ENCODE measurements at regions not wholly inside any gene's neighbourhood (a gene's known extent, or its start where the extent isn't known, plus 50 kb on each side); places are given as distances from the start of the nearest gene placed in this dataset.
"Not testable (repeated sequence)": the region's sequence is repeated elsewhere in the genome, so short reads cannot be mapped to it uniquely, and the experiment has no call there.

DNA sequence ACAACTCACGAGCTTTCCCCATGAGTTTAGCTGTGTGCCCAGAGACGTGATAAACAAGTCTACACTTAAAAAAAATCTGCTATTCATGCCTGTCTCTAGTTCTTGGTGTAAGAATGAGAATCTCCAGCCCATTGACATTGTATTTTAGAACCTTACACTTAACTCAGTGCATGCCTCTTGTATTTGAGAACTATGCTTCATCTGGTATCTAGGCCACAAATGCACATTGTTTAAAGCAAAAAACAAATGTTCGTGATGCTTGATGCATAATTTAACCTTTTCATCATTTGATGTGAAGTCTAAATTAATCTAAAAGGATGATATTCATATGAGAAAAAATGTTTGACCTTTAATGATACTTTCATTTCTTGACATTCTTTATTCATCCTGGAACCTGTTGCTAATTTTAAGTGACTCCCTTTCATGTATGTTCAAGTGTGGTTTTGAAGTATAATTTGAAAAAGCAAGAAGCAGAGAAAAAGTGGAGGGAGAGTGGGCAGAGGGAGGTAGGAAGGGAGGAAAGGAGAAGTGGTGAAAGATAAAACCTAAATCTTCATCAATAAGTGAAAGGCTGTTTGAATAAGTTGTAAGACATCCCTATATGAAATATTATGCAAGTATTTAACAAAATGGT lies 116.9 kb downstream of the PFDN4 start:
- no peak for DNase-seq

DNA sequence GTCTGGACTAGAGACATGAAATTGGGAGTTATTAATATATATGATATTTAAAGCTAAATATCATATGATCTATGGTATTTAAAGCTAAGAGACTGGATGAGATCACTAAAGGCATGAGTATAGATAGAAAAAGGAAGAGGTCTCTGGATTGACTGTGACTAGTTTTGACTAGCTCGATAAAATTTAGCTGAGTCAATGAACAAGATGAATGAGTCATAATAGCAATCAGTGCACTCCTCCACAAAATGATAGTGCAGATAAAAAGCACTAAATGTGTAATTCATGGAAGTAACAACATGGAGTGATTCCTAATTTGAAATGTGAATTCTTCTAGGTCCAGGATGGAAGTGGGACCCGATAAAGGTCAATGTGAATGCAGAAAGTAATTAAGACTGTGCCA lies 127.4 kb downstream of the PFDN4 start:
- DNase-seq: no peak

DNA sequence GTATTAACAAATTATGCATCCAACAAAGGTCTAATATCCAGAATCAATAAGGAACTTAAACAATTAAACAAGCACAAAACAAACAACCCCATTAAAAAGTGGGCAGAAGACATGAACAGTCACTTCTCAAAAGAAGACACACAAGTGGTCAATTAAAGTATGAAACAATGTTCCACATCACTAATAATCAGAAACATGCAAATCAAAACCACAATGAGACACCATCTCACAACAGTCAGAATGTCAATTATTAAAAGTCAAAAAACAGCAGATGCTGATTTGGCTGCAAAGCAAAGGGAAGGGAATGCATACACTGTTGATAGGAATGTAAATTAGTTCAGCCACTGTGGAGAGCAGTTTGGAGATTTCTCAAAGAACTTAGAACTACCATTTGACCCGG lies 129.3 kb downstream of the PFDN4 start:
- DNase-seq: no peak

DNA sequence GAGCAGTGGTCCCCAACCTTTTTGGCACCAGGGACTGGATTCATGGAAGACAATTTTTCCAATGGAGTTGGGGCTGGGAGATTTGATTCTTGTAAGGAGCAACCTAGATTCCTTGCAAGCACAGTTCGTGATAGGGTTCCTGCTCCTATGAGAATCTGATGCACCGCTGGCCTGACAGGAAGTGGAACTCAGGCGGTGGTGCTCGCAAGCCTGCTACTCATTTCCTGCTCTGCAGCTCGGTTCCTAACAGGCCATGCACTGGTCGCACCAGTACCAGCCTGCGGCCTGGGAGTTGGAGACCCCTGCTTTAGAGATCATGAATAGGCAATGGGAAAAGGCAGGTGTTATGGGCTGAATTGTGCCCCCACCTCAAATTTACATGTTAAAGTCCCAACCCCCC lies 131.2 kb downstream of the PFDN4 start:
- DNase-seq: no peak

DNA sequence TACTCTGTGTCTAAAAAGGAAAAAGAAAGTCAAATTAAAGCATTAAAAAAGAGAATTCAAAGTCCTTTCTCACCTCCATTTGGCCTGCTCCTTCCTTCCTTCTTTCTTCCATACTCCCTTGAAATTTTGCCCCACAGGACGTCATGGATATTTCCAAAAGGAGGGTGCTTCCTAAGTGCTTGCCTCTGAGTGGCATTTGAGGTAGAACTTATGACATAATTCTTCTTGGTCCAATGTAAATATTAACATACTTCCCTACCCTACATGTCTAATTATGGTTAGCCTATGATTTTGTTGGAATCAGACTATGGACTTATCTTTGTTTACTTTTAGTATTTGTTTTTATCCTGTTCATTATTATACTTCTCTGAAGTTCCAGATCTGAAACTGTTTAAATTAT lies 132.3 kb downstream of the PFDN4 start:
- DNase-seq: no peak

DNA sequence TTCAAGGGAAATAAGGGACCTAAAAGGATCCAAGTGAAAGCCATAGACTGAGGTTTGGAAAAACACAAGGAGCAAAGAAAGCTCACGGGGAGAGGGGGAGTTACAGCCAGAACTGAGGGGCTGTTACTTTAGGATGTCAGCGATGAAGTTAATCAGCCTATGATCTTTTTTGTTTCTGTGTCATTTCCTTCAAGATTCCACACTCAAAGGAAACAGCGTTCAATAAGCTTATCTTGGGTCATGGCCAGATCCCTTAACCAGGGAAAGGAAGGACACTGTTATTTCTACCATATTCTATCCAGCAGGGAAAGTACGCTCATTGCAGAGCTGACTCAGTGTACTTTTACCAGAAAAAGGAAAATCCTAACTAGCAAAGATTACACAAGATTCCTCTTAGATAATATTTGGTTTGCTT lies 132.8 kb downstream of the PFDN4 start:
- DNase-seq: no peak

DNA sequence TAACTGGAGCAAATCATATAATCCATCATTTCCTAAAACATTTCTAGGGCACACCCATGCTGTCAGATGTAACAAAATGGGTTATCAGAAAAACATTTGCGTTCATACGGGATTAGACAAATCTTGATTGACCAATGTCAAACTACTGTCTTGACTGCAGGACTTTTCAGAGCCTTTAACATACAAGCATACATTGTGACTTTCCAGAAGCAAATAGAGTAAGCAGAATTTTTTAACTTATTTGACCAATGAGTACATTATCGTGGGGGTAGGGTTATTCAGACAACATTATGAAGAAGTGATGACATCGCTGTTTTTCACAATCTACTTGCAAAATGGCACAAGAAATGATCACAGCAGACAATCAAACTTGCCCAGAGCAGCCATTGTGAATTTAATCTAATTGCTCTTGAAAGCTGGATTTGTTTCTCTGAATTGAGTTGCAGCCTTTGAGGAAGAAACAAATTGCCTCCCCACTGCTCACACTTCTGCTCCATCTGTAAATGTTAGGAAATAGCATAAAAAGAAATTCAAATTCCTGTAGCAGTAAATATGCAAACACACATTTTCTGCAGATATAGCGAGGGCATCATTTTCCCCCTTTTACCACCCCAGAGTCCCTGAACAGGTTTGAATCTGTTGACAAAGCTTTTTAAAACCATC lies 133.0 kb upstream of the DOK5 start:
- no peak for DNase-seq

DNA sequence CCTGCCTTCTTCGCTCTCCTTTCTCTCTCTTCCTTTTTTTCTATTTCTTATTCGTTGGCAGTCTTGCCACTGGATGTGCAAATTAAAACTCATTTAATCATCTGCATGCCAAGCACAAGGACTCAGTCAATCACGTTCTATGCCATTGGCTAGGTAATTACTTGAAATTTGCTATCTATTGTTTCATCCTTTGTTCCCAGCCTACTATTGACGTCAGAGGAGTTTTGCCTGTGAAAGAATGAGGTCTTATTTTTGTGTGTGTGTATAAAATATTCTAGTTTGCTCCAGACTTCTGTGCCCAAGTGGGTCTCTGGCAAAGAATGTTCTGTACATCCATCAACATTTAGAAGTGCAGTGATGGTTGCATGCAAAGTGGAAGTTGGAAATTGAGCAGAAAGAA lies 132.3 kb upstream of the DOK5 start:
- DNase-seq: no peak

DNA sequence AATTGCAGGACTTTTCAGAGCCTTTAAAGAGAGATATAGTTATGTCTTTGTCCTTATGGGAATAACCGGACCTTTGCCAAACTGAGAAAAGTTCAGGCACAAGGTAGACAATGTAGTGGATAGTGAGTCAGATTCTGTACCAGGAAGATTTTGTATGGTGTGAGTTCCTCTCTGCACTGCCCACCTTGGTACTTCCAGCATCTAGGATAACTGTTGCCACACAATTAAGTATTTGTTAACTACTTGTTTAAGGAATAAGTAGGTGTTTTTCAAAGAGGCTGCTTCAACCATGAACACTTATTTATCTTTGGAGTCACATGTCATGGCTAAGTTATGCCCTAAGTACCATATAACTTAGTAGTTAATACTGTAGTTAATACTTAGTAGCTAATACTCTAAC lies 131.8 kb upstream of the DOK5 start:
- no peak for DNase-seq

DNA sequence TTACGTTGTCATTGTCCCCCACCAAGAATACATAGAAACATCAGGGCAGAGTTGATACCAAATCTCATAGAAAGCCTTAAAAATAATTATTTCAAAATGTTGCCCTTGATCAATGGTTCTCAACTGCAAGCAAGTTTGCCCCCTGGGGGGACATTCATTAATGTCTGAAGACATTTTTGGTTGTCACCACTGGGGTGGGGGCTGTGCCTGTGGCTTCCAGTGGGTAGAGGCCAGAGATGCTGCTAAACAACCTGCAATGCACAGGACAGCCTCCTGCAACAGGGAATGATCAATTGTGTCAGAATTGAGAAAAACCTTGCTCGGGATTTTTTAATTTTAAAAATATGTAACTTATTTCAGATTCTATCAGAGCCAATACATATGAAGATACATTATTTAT lies 130.6 kb upstream of the DOK5 start:
- DNase-seq: no peak

DNA sequence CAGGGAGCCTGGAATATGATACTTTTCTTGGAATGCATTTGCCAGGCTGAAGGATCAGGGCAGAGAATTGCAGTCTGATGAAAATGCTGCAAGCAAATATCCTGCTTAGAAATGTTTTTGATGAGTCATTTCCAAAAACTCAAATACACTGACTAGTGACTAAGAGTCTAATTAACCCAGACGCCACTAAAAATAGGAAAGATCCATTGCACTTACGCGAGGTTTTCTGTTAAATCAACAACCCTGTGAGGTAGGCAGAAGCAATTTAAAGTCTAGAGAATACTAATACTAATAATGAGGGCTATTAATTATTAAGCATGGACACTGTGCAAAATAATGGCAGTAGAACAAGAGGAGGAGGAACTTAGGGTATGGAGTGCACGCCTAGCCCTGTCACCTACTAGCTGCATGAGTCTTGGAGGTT lies 130.1 kb upstream of the DOK5 start:
- no peak for DNase-seq

DNA sequence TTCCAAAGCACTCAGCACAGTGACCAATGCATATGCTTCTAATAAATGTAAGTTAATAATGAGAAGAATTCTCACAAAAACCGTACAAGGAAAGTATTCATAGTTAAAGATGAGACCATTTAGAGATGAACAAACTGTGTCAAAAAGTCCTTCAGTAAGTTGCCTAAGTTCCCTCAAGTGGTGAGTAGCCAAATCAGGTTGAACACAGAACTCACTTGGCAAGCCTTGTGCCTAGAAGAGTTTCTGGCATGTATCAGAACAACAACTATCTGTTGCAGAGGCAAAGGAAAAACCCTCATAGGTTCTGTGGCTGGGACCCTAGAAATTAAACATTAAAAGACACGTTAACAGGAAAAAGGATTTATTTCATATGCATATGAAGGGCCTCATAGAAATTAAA lies 129.6 kb upstream of the DOK5 start:
- DNase-seq: no peak

DNA sequence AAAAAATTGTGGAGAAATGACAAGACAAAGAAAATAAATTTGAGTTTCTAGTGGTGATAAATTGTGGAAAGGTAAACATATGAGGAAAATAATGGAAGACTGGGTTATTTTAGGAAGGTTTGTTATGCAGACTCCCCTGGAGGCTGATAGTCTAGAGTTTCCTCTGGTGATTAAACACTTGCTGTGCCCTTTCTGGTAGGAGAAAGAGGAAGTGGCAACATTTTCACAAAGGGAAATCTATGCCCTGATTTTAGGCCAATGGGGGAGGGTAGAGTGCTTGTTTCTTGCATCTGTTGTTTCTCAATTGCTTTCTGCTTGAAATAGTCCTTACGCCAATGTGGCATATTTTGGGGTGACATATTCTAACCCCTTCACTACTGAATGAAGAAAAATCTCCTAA lies 129.1 kb upstream of the DOK5 start:
- peak; percentile 21 for DNase-seq

DNA sequence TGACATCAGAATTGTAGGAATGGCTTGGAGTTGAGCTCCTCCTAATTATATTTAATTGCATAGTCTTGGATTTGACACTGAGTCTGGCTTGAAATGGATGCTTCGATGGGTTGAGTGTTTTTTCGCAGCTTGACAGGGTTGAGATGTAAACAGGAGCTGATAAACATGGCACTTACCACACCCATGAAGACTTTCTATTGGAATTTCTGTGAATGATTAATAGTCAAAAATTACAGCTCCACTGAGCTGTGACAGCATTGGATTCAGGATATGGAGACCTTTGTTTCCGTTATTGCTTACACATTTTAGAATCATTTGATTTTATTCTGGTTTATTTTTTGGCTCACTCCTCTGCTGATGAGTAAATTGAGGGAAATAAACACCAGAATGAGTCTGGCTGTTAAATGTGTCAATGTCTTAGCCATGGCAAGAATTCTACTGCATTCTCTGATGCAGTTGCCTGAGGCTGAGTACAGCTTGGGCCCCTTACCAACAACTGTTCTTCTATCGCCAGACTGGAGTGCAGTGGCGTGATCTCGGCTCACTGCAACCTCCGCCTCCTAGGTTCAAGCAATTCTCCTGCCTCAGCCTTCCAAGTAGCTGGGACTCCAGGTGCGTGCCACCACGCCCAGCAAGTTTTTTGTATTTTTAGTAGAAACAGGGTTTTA lies 128.1 kb upstream of the DOK5 start:
- DNase-seq: no peak

DNA sequence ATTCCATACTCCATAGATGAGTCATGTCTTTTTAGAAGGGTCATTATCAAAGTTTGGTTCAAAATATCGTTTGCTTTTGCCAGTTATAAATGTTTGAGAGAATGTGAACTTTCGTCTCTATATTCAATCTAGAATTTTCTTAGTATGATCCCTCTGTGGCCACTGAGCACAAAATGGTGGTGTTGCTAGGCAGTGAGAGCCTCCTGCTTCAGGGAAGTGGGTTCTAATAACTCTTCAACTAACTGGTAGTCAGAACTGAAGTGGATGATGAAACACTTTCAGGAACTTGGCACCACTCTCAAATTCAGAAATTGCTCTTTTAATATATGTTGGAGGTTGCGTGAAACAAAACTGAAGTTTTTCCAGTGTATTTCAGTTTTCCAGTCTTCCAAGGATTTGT lies 125.0 kb upstream of the DOK5 start:
- DNase-seq: no peak

DNA sequence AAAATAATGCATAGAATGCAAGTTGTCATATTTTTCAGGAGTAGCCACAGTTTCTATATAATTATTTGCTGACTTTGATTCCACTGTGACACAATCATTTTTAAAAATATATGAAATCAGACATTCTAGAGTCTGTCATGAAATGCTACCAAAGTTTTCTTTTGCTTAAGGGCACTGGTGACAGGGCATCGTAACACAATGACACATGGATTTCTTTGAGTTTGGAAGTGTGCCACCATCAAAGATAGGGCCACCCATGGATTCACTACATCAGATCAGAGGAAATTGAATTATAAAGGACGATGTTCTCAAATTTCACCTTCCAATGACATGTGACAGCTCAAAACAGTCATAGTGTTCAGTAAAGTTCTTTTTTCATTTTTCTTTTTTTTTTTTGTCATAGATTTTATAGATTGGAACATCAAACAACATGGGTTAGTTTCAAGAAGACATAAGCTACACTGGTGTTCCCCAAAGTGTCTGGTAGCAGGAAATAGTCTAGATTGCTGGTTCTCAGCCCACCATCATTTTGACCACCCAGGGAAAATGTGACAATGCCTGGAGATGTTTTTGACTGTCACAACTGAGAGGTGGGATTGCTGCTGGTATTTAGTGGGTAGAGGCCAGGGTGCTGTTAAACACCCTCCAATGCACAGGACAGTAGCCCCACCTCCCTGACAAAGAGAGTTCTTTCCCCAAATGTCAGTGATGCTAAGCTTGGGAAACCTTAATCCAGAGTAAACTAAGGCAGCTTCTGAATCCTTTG lies 123.8 kb upstream of the DOK5 start:
- DNase-seq: no peak

DNA sequence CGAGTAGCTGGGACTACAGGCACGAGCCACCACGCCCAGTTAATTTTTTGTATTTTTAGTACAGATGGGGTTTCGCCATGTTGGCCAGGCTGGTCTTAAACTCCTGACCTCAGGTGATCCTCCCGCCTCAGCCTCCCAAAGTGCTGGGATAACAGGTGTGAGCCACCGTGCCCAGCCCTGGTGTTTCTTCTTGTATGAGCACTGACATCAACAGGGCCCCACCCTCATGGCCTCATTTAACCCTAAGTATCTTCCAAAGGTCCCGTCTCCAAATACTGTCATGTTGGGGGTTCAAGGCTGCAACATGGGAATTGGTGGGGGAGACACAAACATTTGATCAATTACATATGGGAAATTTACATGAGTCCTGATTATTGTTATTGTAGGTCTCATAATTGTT lies 122.9 kb upstream of the DOK5 start:
- DNase-seq: not testable (repeated sequence)

DNA sequence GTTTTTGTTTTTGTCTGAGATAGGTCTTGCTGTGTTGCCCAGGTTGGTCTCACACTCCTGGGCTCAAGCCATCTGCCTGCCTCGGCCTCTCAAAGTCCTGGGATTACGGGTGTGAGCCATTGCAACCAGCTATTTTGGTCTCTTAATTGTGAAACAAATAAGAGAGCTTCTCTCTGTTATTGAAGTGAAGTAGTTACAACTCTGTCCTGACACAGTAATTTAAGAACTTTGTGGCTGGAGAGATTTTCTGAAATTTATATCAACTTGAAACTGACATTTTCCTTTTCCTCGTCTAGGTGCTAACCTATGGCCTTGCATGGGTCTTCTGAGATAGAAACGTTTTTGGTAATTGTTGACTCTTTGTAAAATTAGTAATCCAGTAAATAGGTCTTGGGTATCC lies 122.1 kb upstream of the DOK5 start:
- no peak for DNase-seq

DNA sequence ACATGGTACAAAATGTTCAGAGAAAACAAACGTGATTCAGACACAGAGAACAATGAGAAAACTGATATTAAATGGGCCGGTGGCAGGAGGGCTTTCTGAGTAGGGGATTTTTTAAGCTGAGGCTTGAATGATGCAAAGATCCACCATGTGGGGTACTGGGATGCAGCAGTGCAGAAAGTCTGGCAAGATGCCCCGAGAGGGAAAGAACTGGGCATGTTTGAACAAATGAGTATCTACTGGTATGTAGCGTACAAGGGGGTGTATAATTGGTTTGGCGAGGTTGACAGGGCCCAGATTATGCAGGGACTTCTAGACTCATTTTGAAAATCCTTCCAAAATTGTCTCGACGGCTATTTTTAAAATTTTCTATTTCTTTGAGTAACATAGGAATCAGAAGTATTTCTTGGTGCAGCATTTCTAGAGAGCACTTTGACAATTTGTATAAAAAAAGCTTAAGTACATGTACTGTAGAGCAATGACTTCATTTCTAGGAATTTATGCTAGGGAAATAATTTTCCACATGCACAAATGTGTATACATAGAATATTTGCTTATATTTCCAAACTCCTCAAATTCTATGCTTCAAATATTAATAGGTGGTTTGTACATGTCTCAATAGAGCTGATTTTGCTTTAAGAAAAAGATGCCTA lies 119.6 kb upstream of the DOK5 start:
- DNase-seq: no peak

DNA sequence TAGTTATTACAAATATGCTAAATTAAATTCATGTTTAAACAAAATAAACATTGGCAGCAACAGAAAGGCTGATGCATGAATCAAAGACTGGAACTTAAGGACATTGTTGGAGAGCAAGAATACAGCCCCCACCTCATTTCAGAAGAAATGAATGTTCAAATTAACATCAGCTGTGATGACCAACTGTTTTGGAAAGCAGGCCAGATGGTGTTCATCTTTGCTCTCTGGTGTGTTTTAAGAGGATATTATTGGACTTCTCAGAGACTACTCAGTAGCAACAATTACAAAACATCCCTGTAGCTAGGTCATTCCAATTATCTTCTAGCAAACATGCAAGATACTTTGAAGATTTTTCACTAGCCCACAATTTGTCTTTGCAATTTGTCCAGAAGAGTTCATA lies 118.6 kb upstream of the DOK5 start:
- no peak for DNase-seq

DNA sequence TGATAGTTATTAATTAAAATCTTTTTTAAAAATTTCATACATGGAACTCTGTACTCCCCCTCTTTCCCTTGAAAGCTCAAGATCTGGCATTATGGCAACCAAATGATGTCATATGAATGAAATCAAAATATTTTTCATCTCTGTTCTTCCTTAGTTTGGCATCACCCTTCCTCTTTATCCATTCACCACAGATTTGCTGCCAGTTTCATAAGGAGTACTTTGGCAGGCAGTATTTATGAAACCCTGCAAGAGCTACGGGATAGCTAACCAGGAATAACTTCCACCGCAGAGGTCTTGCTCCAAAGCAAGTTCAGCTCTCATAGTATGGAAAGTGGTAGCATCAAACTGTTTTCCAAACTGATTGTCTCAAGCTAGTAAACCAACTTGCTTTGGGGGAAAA lies 113.9 kb upstream of the DOK5 start:
- DNase-seq: no peak

DNA sequence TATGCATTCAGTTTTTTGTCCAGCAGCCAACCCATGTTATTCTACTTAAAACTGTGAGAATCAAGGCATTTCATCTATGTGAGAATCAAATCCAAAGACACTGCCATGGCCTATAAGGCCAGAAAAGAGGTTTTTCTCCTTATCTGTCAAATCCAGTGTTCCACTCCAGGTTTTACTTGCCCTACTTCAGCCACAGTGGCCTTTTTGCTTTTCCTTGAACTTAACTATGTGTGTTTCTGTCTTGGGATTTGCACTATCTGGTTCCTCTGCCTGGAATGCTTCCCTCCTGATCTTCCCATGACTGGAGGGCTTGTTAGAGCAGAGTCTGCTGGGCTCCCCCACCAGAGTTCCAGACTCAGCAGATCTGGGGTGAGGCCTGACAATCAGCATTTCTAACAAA lies 113.1 kb upstream of the DOK5 start:
- DNase-seq: no peak

DNA sequence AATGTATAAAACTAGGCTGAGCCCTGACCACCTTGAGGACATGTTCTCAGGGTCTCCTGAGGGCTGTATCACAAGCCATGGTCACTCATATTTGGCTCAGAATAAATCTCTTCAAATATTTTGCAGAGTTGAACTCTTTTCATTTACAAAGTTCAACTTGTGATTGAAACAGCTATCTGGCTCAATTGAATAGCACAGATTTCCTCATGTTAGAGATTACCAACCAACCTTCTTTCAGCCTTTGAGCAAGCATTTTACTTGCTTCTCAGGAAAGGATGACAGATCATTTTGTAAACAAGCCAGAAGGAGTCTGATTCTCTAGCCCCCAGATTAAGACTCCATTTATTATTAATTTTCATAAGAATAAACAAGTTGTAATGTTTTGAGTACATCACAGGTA lies 111.0 kb upstream of the DOK5 start:
- DNase-seq: no peak

All from hematopoietic multipotent progenitor cell treated with erythropoietin and hydrocortisone succinate and interleukin-3 and kit ligand, for 4 days (in vitro differentiated cells).